ENCODE measurements at regions not wholly inside any gene's neighbourhood (a gene's known extent, or its start where the extent isn't known, plus 50 kb on each side); places are given as distances from the start of the nearest gene placed in this dataset.

GRCh38 chr2:103734911-103735310, 973.1 kb downstream of the TMEM182 start:
- TF ChIP-seq POLR2A (IDR thresholded peaks at IDR 0.05; ENCODE audit: borderline replicate concordance, extremely low read depth, insufficient read depth, insufficient read length) (no peak), YY1 (IDR thresholded peaks at IDR 0.05; ENCODE audit: extremely low read depth, insufficient replicate concordance, low read depth, low read length) (no peak), JUND (IDR thresholded peaks at IDR 0.05) (no peak), ELF1 (IDR thresholded peaks at IDR 0.05; ENCODE audit: borderline replicate concordance, low read depth) (no peak), TCF7L2 (IDR thresholded peaks at IDR 0.05; ENCODE audit: borderline replicate concordance, extremely low read depth, insufficient read depth, insufficient read length) (no peak), EZH2 (IDR thresholded peaks at IDR 0.05) (no peak), ZNF274 (IDR thresholded peaks at IDR 0.05; ENCODE audit: low read depth, low read length) (no peak), SIN3A (IDR thresholded peaks at IDR 0.05; ENCODE audit: low read depth) (no peak)
- TF ChIP-seq, protein P1, sequence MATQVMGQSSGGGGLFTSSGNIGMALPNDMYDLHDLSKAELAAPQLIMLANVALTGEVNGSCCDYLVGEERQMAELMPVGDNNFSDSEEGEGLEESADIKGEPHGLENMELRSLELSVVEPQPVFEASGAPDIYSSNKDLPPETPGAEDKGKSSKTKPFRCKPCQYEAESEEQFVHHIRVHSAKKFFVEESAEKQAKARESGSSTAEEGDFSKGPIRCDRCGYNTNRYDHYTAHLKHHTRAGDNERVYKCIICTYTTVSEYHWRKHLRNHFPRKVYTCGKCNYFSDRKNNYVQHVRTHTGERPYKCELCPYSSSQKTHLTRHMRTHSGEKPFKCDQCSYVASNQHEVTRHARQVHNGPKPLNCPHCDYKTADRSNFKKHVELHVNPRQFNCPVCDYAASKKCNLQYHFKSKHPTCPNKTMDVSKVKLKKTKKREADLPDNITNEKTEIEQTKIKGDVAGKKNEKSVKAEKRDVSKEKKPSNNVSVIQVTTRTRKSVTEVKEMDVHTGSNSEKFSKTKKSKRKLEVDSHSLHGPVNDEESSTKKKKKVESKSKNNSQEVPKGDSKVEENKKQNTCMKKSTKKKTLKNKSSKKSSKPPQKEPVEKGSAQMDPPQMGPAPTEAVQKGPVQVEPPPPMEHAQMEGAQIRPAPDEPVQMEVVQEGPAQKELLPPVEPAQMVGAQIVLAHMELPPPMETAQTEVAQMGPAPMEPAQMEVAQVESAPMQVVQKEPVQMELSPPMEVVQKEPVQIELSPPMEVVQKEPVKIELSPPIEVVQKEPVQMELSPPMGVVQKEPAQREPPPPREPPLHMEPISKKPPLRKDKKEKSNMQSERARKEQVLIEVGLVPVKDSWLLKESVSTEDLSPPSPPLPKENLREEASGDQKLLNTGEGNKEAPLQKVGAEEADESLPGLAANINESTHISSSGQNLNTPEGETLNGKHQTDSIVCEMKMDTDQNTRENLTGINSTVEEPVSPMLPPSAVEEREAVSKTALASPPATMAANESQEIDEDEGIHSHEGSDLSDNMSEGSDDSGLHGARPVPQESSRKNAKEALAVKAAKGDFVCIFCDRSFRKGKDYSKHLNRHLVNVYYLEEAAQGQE (IDR thresholded peaks at IDR 0.05; ENCODE audit: low read depth), result no peak
- TF ChIP-seq, protein P2, sequence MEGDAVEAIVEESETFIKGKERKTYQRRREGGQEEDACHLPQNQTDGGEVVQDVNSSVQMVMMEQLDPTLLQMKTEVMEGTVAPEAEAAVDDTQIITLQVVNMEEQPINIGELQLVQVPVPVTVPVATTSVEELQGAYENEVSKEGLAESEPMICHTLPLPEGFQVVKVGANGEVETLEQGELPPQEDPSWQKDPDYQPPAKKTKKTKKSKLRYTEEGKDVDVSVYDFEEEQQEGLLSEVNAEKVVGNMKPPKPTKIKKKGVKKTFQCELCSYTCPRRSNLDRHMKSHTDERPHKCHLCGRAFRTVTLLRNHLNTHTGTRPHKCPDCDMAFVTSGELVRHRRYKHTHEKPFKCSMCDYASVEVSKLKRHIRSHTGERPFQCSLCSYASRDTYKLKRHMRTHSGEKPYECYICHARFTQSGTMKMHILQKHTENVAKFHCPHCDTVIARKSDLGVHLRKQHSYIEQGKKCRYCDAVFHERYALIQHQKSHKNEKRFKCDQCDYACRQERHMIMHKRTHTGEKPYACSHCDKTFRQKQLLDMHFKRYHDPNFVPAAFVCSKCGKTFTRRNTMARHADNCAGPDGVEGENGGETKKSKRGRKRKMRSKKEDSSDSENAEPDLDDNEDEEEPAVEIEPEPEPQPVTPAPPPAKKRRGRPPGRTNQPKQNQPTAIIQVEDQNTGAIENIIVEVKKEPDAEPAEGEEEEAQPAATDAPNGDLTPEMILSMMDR (IDR thresholded peaks at IDR 0.05 in 2 of 3, conservative IDR thresholded peaks at IDR 0.05 in 1 of 3; ENCODE audit: borderline replicate concordance in 1 of 3, insufficient read depth in 1 of 3, low read depth in 2 of 3, low read length in 2 of 3), result no peak
